ENCODE measurements at regions not wholly inside any gene's neighbourhood (a gene's known extent, or its start where the extent isn't known, plus 50 kb on each side); places are given as distances from the start of the nearest gene placed in this dataset.

DNA sequence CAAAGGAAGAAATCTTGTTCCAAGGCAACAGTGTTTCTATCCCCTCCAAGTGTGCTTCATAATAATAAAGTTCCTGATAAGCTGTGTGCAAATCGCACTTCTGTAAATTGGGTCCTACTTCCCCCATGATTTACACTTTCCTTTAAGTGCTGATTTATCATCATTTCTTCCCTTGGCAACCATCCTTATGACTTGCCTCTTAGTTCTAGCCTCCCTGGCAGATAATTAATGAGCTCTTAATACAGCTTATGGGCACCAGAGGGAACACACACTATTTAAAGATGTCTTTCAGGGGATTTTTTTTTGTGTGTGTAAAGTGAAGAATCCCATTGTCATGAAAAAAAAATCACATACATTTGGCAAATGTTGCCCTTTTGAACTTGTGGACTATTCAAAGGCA, 101.6 kb upstream of the MPHOSPH6 start:
- TF ChIP-seq CTCF (IDR thresholded peaks at IDR 0.05) (no peak), POLR2A (IDR thresholded peaks at IDR 0.05) (no peak), EP300 (IDR thresholded peaks at IDR 0.05) (no peak)
